Ishikawa (cell line): ENCODE measurements at regions not wholly inside any gene's neighbourhood (a gene's known extent, or its start where the extent isn't known, plus 50 kb on each side); places are given as distances from the start of the nearest gene placed in this dataset.

Experiments
- EGR1 ChIP-seq: IDR thresholded peaks from 2 replicates; pipeline ENCODE4 v1.6.1; 2012
- EP300 ChIP-seq: IDR thresholded peaks from 2 replicates; pipeline ENCODE4 v1.6.1; 2012; ENCODE audit warnings: borderline replicate concordance
- RAD21 ChIP-seq: IDR thresholded peaks from 2 replicates; pipeline ENCODE4 v1.6.1; 2012; ENCODE audit warnings: low read depth
- REST ChIP-seq: IDR thresholded peaks from 2 replicates; pipeline ENCODE4 v1.6.1; 2012; ENCODE audit warnings: low read depth, mild to moderate bottlenecking
- YY1 ChIP-seq: IDR thresholded peaks from 2 replicates; pipeline ENCODE4 v1.6.1; 2012; ENCODE audit warnings: low read depth

- TF ChIP-seq YY1 = no peak
- TF ChIP-seq EGR1 = no peak
- no peak for TF ChIP-seq RAD21
- no peak for TF ChIP-seq EP300
- no peak for TF ChIP-seq REST
These were observed 104.9 kb downstream of the DUSP10 start for GRCh38 chr1:221636967-221637366.
